Mesenteric fat pad (tissue), 1 donor: ENCODE measurements at regions not wholly inside any gene's neighbourhood (a gene's known extent, or its start where the extent isn't known, plus 50 kb on each side); places are given as distances from the start of the nearest gene placed in this dataset.
"Not testable (repeated sequence)": the region's sequence is repeated elsewhere in the genome, so short reads cannot be mapped to it uniquely, and the experiment has no call there.

Source experiments
- DNase-seq: peaks from one replicate; pipeline ENCODE4 v3.0.0-alpha.2; 2020; ENCODE audit warnings: low spot score
- donor health status: DM: yes; HTN: yes; CAD: no.

GRCh38 chr13:19123502-19123901 lies 58.1 kb downstream of the TUBA3C start:
- no peak for DNase-seq

GRCh38 chr13:19117913-19118739 lies 63.5 kb downstream of the TUBA3C start:
- no peak for DNase-seq

GRCh38 chr13:19109225-19109624 lies 72.4 kb downstream of the TUBA3C start:
- DNase-seq = not testable (repeated sequence)

GRCh38 chr13:19103140-19103539 lies 78.5 kb downstream of the TUBA3C start:
- DNase-seq = no peak

- no peak for DNase-seq
Measured at GRCh38 chr13:19093369-19093768, 88.3 kb downstream of the TUBA3C start.

- no peak for DNase-seq
Measured at GRCh38 chr13:19090495-19090894, 91.1 kb downstream of the TUBA3C start.

GRCh38 chr13:19089315-19089714 lies 92.3 kb downstream of the TUBA3C start:
- DNase-seq = no peak

GRCh38 chr13:19088416-19088815 lies 93.2 kb downstream of the TUBA3C start:
- DNase-seq = no peak

- DNase-seq = no peak
Measured at GRCh38 chr13:19085876-19086275, 95.7 kb downstream of the TUBA3C start.

GRCh38 chr13:19085258-19085657 lies 96.4 kb downstream of the TUBA3C start:
- no peak for DNase-seq

- DNase-seq = no peak
Measured at GRCh38 chr13:19083340-19083739, 98.3 kb downstream of the TUBA3C start.

- no peak for DNase-seq
Measured at GRCh38 chr13:19075418-19075817, 106.2 kb downstream of the TUBA3C start.

- no peak for DNase-seq
Measured at GRCh38 chr13:19074519-19074918, 107.1 kb downstream of the TUBA3C start.

GRCh38 chr13:19074106-19074505 lies 107.5 kb downstream of the TUBA3C start:
- DNase-seq = not testable (repeated sequence)

- DNase-seq = not testable (repeated sequence)
Measured at GRCh38 chr13:19072956-19073706, 108.5 kb downstream of the TUBA3C start.

- no peak for DNase-seq
Measured at GRCh38 chr13:19072543-19072942, 109.1 kb downstream of the TUBA3C start.

GRCh38 chr13:19071161-19071936 lies 110.3 kb downstream of the TUBA3C start:
- no peak for DNase-seq

GRCh38 chr13:19070398-19070735 lies 111.3 kb downstream of the TUBA3C start:
- DNase-seq = no peak

GRCh38 chr13:19069684-19070397 lies 111.8 kb downstream of the TUBA3C start:
- no peak for DNase-seq

- DNase-seq = no peak
Measured at GRCh38 chr13:19068691-19069090, 112.9 kb downstream of the TUBA3C start.

- no peak for DNase-seq
Measured at GRCh38 chr13:19067767-19068166, 113.9 kb downstream of the TUBA3C start.
